Islet precursor cell (in vitro differentiated cells): ENCODE measurements at regions not wholly inside any gene's neighbourhood (a gene's known extent, or its start where the extent isn't known, plus 50 kb on each side); places are given as distances from the start of the nearest gene placed in this dataset.

Experiments
- DNase-seq: peaks from one replicate; pipeline ENCODE4 v3.0.0-alpha.2; 2018

- DNase-seq: no peak
Measured at GRCh38 chr1:168782559-168783116, 53.6 kb upstream of the DPT start.

GRCh38 chr1:168783458-168784210 is 54.6 kb upstream of the DPT start:
- no peak for DNase-seq

GRCh38 chr1:168786476-168787330 is 57.7 kb upstream of the DPT start:
- DNase-seq: no peak

GRCh38 chr1:168788258-168788657 is 59.3 kb upstream of the DPT start:
- DNase-seq: no peak

- DNase-seq: no peak
Measured at GRCh38 chr1:168789501-168789900, 60.5 kb upstream of the DPT start.

- no peak for DNase-seq
Measured at GRCh38 chr1:168792142-168792541, 63.1 kb upstream of the DPT start.

GRCh38 chr1:168792592-168793125 is 63.7 kb upstream of the DPT start:
- no peak for DNase-seq

- DNase-seq: no peak
Measured at GRCh38 chr1:168794057-168794456, 65.1 kb upstream of the DPT start.

- DNase-seq: no peak
Measured at GRCh38 chr1:168795681-168796080, 66.7 kb upstream of the DPT start.

GRCh38 chr1:168799927-168800605 is 71.1 kb upstream of the DPT start:
- no peak for DNase-seq

GRCh38 chr1:168801032-168801745 is 72.2 kb upstream of the DPT start:
- DNase-seq: no peak

- DNase-seq: peak; percentile 82
Measured at GRCh38 chr1:168803806-168804510, 75.0 kb upstream of the DPT start.

GRCh38 chr1:168806952-168807351 is 77.9 kb upstream of the DPT start:
- no peak for DNase-seq

- no peak for DNase-seq
Measured at GRCh38 chr1:168811176-168811575, 82.2 kb upstream of the DPT start.

GRCh38 chr1:168819668-168820067 is 90.7 kb upstream of the DPT start:
- no peak for DNase-seq

- no peak for DNase-seq
Measured at GRCh38 chr1:168821434-168821833, 92.4 kb upstream of the DPT start.

GRCh38 chr1:168822911-168823310 is 93.9 kb upstream of the DPT start:
- no peak for DNase-seq

- no peak for DNase-seq
Measured at GRCh38 chr1:168823988-168824387, 95.0 kb upstream of the DPT start.

- DNase-seq: no peak
Measured at GRCh38 chr1:168824418-168825065, 95.5 kb upstream of the DPT start.

- DNase-seq: no peak
Measured at GRCh38 chr1:168825129-168825528, 96.1 kb upstream of the DPT start.

- DNase-seq: no peak
Measured at GRCh38 chr1:168825820-168826219, 96.8 kb upstream of the DPT start.
